Smooth muscle cell (in vitro differentiated cells): ENCODE measurements at regions not wholly inside any gene's neighbourhood (a gene's known extent, or its start where the extent isn't known, plus 50 kb on each side); places are given as distances from the start of the nearest gene placed in this dataset.

Source experiments
- DNase-seq: peaks from one replicate; lab custom pipeline; 2025; ENCODE audit not compliant: unreplicated experiment; lab: John Stamatoyannopoulos, UW
- H2AFZ ChIP-seq: fragments of 200-600 bp; sonication (generic); 2 replicates; pipeline ENCODE4 v1.6.0; 2016; ENCODE audit warnings: antibody characterized with exemption, low read depth, mild to moderate bottlenecking
- H3F3A ChIP-seq: fragments of 200-600 bp; sonication (generic); 2 replicates; pipeline ENCODE4 v1.6.0; 2017; ENCODE audit warnings: antibody characterized with exemption, low read depth
- H3K27ac ChIP-seq: fragments of 200-600 bp; sonication (generic); 2 replicates; pipeline ENCODE4 v1.5.1; 2016; ENCODE audit warnings: low read depth, mild to moderate bottlenecking
- H3K27me3 ChIP-seq: fragments of 200-600 bp; sonication (generic); 2 replicates; pipeline ENCODE4 v1.6.1; 2016; ENCODE audit warnings: low read depth, mild to moderate bottlenecking
- H3K36me3 ChIP-seq: fragments of 200-600 bp; sonication (generic); 2 replicates; pipeline ENCODE4 v1.5.1; 2016; ENCODE audit warnings: low read depth
- H3K4me1 ChIP-seq: fragments of 200-600 bp; sonication (generic); 2 replicates; pipeline ENCODE4 v1.5.1; 2016; ENCODE audit warnings: low read depth
- H3K4me2 ChIP-seq: fragments of 200-600 bp; sonication (generic); 2 replicates; pipeline ENCODE4 v1.6.0; 2016; ENCODE audit warnings: mild to moderate bottlenecking
- H3K4me3 ChIP-seq: fragments of 200-600 bp; sonication (generic); 2 replicates; pipeline ENCODE4 v1.5.1; 2016; ENCODE audit warnings: mild to moderate bottlenecking
- H3K79me2 ChIP-seq: fragments of 200-600 bp; sonication (generic); 2 replicates; pipeline ENCODE4 v1.6.0; 2016; ENCODE audit warnings: low read depth, mild to moderate bottlenecking
- H3K9ac ChIP-seq: fragments of 200-600 bp; sonication (generic); 2 replicates; pipeline ENCODE4 v1.6.0; 2016; ENCODE audit warnings: low read depth
- H3K9me3 ChIP-seq: fragments of 200-600 bp; sonication (generic); replicated peaks from 2 replicates; pipeline ENCODE4 v1.5.1; 2016; ENCODE audit warnings: low read depth
- H4K20me1 ChIP-seq: fragments of 200-600 bp; sonication (generic); 2 replicates; pipeline ENCODE4 v1.6.0; 2016; ENCODE audit warnings: low read depth
- WGBS: methylation state at CpG from one replicate; pipeline ENCODE4 v1.1.7; 2016; ENCODE audit warnings: low lambda C conversion rate; 5-methylcytosine and 5-hydroxymethylcytosine counted together
- TF ChIP-seq, protein P1 (sequence below): fragments of 200-600 bp; sonication (generic); IDR thresholded peaks from 2 replicates; pipeline ENCODE4 v1.5.1; 2017; ENCODE audit warnings: borderline replicate concordance, mild to moderate bottlenecking, antibody characterized with exemption; ENCODE audit not compliant: insufficient read depth, poor library complexity, severe bottlenecking

DNA sequence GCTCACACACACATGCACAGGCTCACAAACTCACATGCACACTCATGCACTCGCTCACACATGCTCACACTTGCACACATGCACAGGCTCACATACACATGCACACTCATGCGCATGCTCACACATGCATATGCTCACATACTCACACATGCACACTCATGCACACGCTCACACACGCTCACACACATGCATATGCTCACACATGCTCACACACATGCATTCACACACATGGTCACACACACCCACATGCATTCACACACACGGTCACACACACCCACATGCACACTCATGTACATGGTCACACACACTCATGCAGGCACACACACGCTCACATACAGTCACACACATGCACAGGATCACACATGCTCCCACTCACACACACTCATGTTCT lies 132.8 kb upstream of the SMAD3 start:
- no peaks in the 10 kb centered on the region for H4K20me1 ChIP-seq
- WGBS = 87% methylated on average over 6 of the region's 6 CpGs
- no peak overlapping the region for H3K9ac ChIP-seq
- H3K4me2 ChIP-seq = no peak overlapping the region
- H3K4me3 ChIP-seq = no peak overlapping the region
- no peaks in the 10 kb centered on the region for H3K9me3 ChIP-seq
- TF ChIP-seq, protein P1, sequence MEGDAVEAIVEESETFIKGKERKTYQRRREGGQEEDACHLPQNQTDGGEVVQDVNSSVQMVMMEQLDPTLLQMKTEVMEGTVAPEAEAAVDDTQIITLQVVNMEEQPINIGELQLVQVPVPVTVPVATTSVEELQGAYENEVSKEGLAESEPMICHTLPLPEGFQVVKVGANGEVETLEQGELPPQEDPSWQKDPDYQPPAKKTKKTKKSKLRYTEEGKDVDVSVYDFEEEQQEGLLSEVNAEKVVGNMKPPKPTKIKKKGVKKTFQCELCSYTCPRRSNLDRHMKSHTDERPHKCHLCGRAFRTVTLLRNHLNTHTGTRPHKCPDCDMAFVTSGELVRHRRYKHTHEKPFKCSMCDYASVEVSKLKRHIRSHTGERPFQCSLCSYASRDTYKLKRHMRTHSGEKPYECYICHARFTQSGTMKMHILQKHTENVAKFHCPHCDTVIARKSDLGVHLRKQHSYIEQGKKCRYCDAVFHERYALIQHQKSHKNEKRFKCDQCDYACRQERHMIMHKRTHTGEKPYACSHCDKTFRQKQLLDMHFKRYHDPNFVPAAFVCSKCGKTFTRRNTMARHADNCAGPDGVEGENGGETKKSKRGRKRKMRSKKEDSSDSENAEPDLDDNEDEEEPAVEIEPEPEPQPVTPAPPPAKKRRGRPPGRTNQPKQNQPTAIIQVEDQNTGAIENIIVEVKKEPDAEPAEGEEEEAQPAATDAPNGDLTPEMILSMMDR = no peak
- no peak overlapping the region for H2AFZ ChIP-seq
- no peaks in the 10 kb centered on the region for H3F3A ChIP-seq
- DNase-seq = no peak
- H3K36me3 ChIP-seq = no peaks in the 10 kb centered on the region
- no peaks in the 10 kb centered on the region for H3K27me3 ChIP-seq
- H3K4me1 ChIP-seq = peaks cover 12% of the 10 kb centered on the region
- H3K79me2 ChIP-seq = no peaks in the 10 kb centered on the region
- H3K27ac ChIP-seq = no peak overlapping the region

DNA sequence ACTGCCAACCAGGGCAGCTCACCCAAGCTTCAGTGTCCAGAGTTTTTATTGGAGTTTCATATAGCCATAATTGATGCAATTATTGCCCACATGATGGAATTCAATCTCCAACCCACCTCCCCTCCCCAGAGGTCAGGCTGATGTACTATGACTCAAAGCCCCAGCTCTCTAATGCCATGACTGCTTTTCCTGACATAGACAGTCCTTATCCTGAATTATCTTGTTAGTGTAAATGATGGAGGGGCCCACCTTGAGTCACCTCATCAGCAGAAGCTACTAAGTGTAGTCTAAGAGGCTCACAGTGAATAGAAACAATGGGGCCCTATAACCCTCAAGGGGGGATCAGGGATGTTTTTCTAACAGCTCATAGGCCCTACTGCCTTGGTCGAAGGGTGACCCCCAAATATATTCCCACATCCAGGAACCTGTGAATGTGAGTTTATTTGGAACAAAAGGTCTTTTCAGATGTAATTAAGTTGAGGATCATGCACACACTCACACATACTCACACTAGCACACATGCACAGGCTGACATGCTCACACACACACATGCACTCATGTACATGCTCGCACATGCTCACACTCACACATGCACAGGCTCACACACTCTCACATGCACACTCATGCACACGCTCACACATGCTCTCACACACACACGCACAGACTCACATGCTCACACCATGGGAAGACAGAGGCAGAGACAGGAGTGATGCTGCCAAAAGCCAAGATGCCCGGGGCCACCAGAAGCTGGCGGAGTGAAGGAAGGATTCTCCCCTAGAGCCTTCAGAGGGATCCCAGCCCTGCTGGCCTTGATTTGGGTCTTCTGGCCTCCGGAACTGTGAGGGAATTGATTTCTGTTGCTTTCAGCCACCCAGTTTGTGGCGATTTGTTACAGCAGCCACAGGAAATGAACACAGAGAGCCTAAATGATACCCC lies 131.2 kb upstream of the SMAD3 start:
- H3K27ac ChIP-seq = no peak overlapping the region
- H3K9me3 ChIP-seq = no peaks in the 10 kb centered on the region
- no peaks in the 10 kb centered on the region for H3F3A ChIP-seq
- TF ChIP-seq, protein P1 = no peak
- DNase-seq = no peak
- no peak overlapping the region for H2AFZ ChIP-seq
- H4K20me1 ChIP-seq = no peaks in the 10 kb centered on the region
- H3K4me3 ChIP-seq = no peak overlapping the region
- H3K4me1 ChIP-seq = peaks cover 12% of the 10 kb centered on the region
- H3K79me2 ChIP-seq = no peaks in the 10 kb centered on the region
- no peaks in the 10 kb centered on the region for H3K36me3 ChIP-seq
- no peaks in the 10 kb centered on the region for H3K27me3 ChIP-seq
- WGBS = 95% methylated on average over 8 of the region's 8 CpGs
- no peak overlapping the region for H3K4me2 ChIP-seq
- no peak overlapping the region for H3K9ac ChIP-seq

DNA sequence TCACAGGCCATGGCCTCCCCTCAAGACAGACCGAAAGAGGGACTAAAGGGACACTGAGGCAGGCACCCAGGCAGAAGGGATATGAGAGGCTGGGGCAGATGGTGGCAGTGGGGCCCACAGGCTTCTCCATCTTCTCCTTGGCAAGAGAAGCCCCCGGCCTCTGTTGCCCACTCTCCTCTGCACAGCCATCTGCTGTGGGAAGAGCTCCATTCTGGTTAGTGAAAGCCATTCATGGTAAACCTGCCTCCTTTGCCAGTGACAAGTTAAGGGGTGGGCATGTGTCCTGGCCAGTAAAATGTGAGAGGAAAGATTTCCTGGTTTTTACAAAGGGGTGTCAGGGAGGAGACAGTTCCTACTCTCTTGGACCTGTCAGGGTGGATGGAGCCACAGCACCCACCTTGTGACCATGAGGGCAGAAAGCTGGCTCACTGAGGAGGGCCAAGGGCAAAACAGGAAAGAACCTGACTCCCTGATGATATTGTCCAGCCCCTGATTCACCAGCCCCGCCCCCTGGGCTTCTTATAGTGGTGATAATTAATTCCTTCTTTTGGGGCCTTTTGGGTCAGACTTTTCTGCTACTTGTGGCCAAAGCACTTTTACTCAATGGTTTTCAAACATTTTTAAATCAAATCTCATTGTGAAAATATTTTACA lies 130.4 kb upstream of the SMAD3 start:
- Histone ChIP-seq H4K20me1 (no peaks in the 10 kb centered on the region), H2AFZ (no peak overlapping the region), H3K4me1 (peaks cover 12% of the 10 kb centered on the region), H3K79me2 (no peaks in the 10 kb centered on the region), H3K36me3 (no peaks in the 10 kb centered on the region), H3K9me3 (no peaks in the 10 kb centered on the region), H3K9ac (no peak overlapping the region), H3F3A (no peaks in the 10 kb centered on the region), H3K4me2 (no peak overlapping the region), H3K27ac (no peak overlapping the region), H3K27me3 (no peaks in the 10 kb centered on the region), H3K4me3 (no peak overlapping the region)
- no peak for DNase-seq
- TF ChIP-seq, protein P1 = no peak
- 96% methylated on average over 3 of the region's 3 CpGs for WGBS
